ENCODE measurements at regions not wholly inside any gene's neighbourhood (a gene's known extent, or its start where the extent isn't known, plus 50 kb on each side); places are given as distances from the start of the nearest gene placed in this dataset.

DNA sequence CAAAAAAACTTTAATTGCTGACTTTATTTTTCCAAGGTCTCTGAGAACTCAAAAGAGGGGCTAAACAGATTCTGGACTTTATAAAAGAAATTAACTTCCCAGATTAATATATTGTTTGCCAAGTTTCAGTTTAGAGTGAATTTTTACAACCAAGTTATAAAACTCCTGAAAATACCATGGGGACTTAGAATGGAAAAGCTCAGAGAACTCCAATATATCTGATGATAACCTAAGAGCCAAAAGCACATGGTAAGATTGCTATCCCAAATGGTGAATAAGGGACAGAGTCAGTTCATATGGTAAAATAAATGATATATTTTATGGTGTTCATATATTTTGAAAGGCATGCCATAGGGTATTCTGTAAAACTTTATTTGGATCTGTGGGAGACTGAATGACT lies 470.9 kb downstream of the TTLL7 start:
- no peak for TF ChIP-seq EZH2 (IDR thresholded peaks at IDR 0.05)
- TF ChIP-seq POLR2AphosphoS5 (IDR thresholded peaks at IDR 0.05; ENCODE audit: borderline replicate concordance, low read depth, low read length): no peak
- TF ChIP-seq FOXP2 (optimal IDR thresholded peaks at IDR 0.05; ENCODE audit: control extremely low read depth, extremely low read length, insufficient read depth): no peak

All from SK-N-MC (cell line).